ENCODE measurements at regions not wholly inside any gene's neighbourhood (a gene's known extent, or its start where the extent isn't known, plus 50 kb on each side); places are given as distances from the start of the nearest gene placed in this dataset.

DNA sequence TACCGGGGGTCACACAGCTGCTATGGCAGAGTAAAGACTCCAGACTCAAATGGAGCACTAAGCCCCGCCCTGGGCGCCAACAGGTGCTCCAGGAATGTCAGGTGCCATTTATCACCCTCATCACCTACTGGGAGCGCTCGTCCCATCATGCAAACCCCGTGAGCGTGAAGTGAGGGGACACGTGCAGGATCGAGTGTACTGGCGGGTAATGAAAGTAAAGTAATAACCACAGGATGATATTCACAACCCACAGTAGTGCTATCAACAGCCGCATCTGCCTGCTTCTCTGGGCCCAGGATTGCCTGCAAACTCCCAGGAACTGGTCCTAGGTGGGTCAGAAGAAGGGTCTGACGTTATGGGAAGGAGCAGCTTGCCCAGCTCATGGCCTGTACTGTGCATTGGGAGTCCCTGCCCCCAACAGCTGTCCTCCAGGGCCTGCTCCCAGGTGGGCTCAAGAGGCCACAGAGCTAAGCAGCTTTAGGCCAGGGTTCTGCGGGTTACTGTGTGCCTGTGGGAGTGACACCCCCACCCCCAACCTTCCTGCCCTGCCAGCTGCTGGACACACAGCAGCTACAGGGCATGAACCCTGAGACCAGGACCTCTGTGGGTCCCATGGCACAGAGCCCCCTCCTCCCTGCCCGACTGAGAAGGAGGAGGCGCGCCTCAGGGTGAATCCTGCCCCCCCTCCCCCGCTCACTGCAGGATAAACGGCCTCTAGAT, 120.5 kb upstream of the SULF2 start:
- TF ChIP-seq, protein P1, sequence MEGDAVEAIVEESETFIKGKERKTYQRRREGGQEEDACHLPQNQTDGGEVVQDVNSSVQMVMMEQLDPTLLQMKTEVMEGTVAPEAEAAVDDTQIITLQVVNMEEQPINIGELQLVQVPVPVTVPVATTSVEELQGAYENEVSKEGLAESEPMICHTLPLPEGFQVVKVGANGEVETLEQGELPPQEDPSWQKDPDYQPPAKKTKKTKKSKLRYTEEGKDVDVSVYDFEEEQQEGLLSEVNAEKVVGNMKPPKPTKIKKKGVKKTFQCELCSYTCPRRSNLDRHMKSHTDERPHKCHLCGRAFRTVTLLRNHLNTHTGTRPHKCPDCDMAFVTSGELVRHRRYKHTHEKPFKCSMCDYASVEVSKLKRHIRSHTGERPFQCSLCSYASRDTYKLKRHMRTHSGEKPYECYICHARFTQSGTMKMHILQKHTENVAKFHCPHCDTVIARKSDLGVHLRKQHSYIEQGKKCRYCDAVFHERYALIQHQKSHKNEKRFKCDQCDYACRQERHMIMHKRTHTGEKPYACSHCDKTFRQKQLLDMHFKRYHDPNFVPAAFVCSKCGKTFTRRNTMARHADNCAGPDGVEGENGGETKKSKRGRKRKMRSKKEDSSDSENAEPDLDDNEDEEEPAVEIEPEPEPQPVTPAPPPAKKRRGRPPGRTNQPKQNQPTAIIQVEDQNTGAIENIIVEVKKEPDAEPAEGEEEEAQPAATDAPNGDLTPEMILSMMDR (IDR thresholded peaks at IDR 0.05; ENCODE audit: low read depth, low read length) = no peak
- TF ChIP-seq EZH2phosphoT487 (IDR thresholded peaks at IDR 0.05; ENCODE audit: low read depth) = no peak
